Endothelial cell of umbilical vein (primary cell): ENCODE measurements at regions not wholly inside any gene's neighbourhood (a gene's known extent, or its start where the extent isn't known, plus 50 kb on each side); places are given as distances from the start of the nearest gene placed in this dataset.

Experiments used
- BruUV-seq: library from RNA; stranded (reverse); fragments of 400-500 nt; replicated peaks from 2 replicates; lab custom pipeline; 2021; lab: Mats Ljungman, UMichigan
- CTCF ChIA-PET: fragments of 300-600, 350-600 bp; sonication (Branson Sonifier 250); formaldehyde crosslinking; loops from one replicate; lab custom pipeline; 2021; ENCODE audit warnings: antibody characterized with exemption, inconsistent platforms; lab: Charles Lee
- POLR2A ChIA-PET: fragments of 300-600, 350-600 bp; sonication (Branson Sonifier 250); formaldehyde crosslinking; loops from one replicate; lab custom pipeline; 2021; ENCODE audit warnings: antibody characterized with exemption, inconsistent platforms; lab: Charles Lee
- DNase-seq: peaks from one replicate; pipeline ENCODE4 v3.0.0-alpha.2; 2011; ENCODE audit warnings: low read depth, low spot score
- FAIRE-seq: peaks from 2 replicates; lab custom pipeline; 2011; peaks lifted over from hg19 to GRCh38; lab: Jason Lieb, UNC
- H2AFZ ChIP-seq: 2 replicates; pipeline ENCODE4 v1.6.0; 2012; ENCODE audit warnings: low read depth, low read length, control low read depth, inconsistent platforms
- H3K27ac ChIP-seq: 2 replicates; pipeline ENCODE4 v1.5.1; 2011; ENCODE audit warnings: low read depth, mild to moderate bottlenecking, control low read depth, low read length, moderate library complexity; ENCODE audit not compliant: insufficient read depth
- H3K27me3 ChIP-seq, 2 experiments: 2 replicates each; pipeline versions ENCODE4 v1.6.0 to v1.6.1; 2011; ENCODE audit warnings: low read length in 2 of 2, mixed read lengths in 1 of 2; ENCODE audit not compliant: control insufficient read depth in 2 of 2, insufficient read depth in 2 of 2
- H3K36me3 ChIP-seq, 2 experiments: 2 replicates in 1 of 2; 3 replicates in 1 of 2; pipeline ENCODE4 v1.5.1; 2011; ENCODE audit warnings: low read length in 2 of 2, mild to moderate bottlenecking in 1 of 2, moderate library complexity in 1 of 2; ENCODE audit not compliant: control insufficient read depth in 2 of 2, insufficient read depth in 2 of 2; ENCODE audit errors: extremely low read depth in 1 of 2
- H3K4me1 ChIP-seq: 3 replicates; pipeline ENCODE4 v1.5.1; 2011; ENCODE audit warnings: mild to moderate bottlenecking, low read length; ENCODE audit not compliant: control insufficient read depth, insufficient read depth; ENCODE audit errors: extremely low read depth
- H3K4me2 ChIP-seq: 2 replicates; pipeline ENCODE4 v1.6.1; 2011; ENCODE audit warnings: low read length, control low read depth, mixed read lengths; ENCODE audit not compliant: insufficient read depth
- H3K4me3 ChIP-seq, 3 experiments: fragments of 200-600 bp in 1 of 3; sonication (generic), shearing (Covaris generic) in 1 of 3; replicated peaks in 1 of 3; 2 replicates each; pipeline ENCODE4 v1.5.1; 2011 to 2016; ENCODE audit warnings: control low read depth in 3 of 3, low read length in 3 of 3, mild to moderate bottlenecking in 2 of 3, inconsistent platforms in 1 of 3, low read depth in 1 of 3, moderate library complexity in 1 of 3; ENCODE audit not compliant: insufficient read depth in 1 of 3
- H3K79me2 ChIP-seq: 2 replicates; pipeline ENCODE4 v1.6.0; 2012; ENCODE audit warnings: low read length, inconsistent platforms; ENCODE audit not compliant: control insufficient read depth, insufficient read depth
- H3K9ac ChIP-seq: replicated peaks from 2 replicates; pipeline ENCODE3; 2011; ENCODE audit warnings: low read length, control low read depth; ENCODE audit not compliant: insufficient read depth; ENCODE audit errors: extremely low read depth
- H3K9me1 ChIP-seq: replicated peaks from 3 replicates; pipeline ENCODE4 v1.6.0; 2011; ENCODE audit warnings: mild to moderate bottlenecking, low read length; ENCODE audit not compliant: control insufficient read depth, insufficient read depth; ENCODE audit errors: extremely low read depth
- H3K9me3 ChIP-seq: replicated peaks from 2 replicates; pipeline ENCODE4 v1.5.1; 2012; ENCODE audit warnings: low read length, inconsistent platforms; ENCODE audit not compliant: control insufficient read depth, insufficient read depth
- H4K20me1 ChIP-seq: replicated peaks from 2 replicates; pipeline ENCODE3; 2011; ENCODE audit warnings: mild to moderate bottlenecking, low read length; ENCODE audit not compliant: control insufficient read depth, insufficient read depth; ENCODE audit errors: extremely low read depth
- EZH2 ChIP-seq: IDR thresholded peaks from 2 replicates; pipeline ENCODE4 v1.6.1; 2012; ENCODE audit warnings: borderline replicate concordance, low read depth, mild to moderate bottlenecking, moderate library complexity, low read length, inconsistent platforms; ENCODE audit not compliant: severe bottlenecking
- FOS ChIP-seq: IDR thresholded peaks from 2 replicates; pipeline ENCODE4 v1.6.1; 2011; ENCODE audit warnings: mild to moderate bottlenecking, low read length, moderate library complexity, borderline replicate concordance; ENCODE audit not compliant: insufficient read depth
- GATA2 ChIP-seq: IDR thresholded peaks from 2 replicates; pipeline ENCODE4 v1.7.0; 2011; ENCODE audit warnings: low read depth, mild to moderate bottlenecking, moderate library complexity, mixed read lengths, low read length; ENCODE audit not compliant: insufficient read length, insufficient read depth
- JUN ChIP-seq: IDR thresholded peaks from 2 replicates; pipeline ENCODE4 v1.6.1; 2011; ENCODE audit warnings: borderline replicate concordance, low read depth; ENCODE audit not compliant: insufficient read length, insufficient read depth
- MYC ChIP-seq: IDR thresholded peaks from one replicate; pipeline ENCODE4 v1.6.1; 2011; ENCODE audit warnings: mild to moderate bottlenecking, low read depth, low read length
- POLR2A ChIP-seq: IDR thresholded peaks from 2 replicates; pipeline ENCODE4 v1.6.1; 2012; ENCODE audit warnings: low read depth, mild to moderate bottlenecking, control low read depth, low read length
- POLR2AphosphoS5 ChIP-seq: IDR thresholded peaks from 2 replicates; pipeline ENCODE4 v1.6.1; 2012; ENCODE audit warnings: low read depth, mild to moderate bottlenecking, control low read depth, low read length, moderate library complexity; ENCODE audit not compliant: insufficient read depth
- dilution Hi-C: fragments of 300-500 bp; cut with MboI; formaldehyde crosslinking; loops from one replicate; pipeline ENCODE4 v1.15.0; 2019; ENCODE audit warnings: low sequenced_read_pairs; ENCODE audit not compliant: extremely low pct_ligation_motif_present
- intact Hi-C: fragments of 100-400 bp; cut with micrococcal nuclease; formaldehyde crosslinking; loops from one replicate; pipeline ENCODE4 v1.10.0; 2022
- TF ChIP-seq, protein P1 (sequence below), 2 donors: IDR thresholded peaks; 1 replicate in 1 of 2; 2 replicates in 1 of 2; pipeline ENCODE4 v1.5.1; 2011; ENCODE audit warnings: low read length in 2 of 2, mild to moderate bottlenecking in 2 of 2, moderate library complexity in 2 of 2, control low read depth in 1 of 2, inconsistent platforms in 1 of 2, low read depth in 1 of 2; ENCODE audit not compliant: insufficient read depth in 1 of 2; ENCODE audit errors: extremely low read depth in 1 of 2
- TF ChIP-seq, protein P2 (sequence below): IDR thresholded peaks from 2 replicates; pipeline ENCODE4 v1.6.1; 2011; ENCODE audit not compliant: insufficient read depth, insufficient read length

DNA sequence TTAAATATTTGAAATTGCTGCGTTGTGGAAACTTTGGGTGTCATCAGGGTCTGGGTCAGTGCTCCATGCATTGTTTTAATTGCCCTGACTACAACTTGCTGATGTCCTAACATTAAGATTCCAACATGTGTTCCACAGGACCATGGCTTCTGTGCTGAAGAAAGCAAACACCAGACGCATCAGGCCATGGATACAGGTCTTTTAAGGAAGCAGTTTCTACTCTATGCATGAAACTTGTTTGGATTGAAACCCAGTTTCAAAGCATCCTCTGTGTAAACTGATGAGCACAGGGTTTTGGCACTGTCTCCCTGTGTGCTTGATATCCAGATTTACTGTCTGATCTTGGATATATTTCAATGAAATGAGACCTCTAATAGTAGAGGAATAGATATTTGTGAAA is 328.4 kb upstream of the SLC10A2 start:
- no peaks in the 10 kb centered on the region for H3K27me3 ChIP-seq
- no peak overlapping the region for H3K4me2 ChIP-seq
- intact Hi-C loops, result no loop called here
- H2AFZ ChIP-seq, result no peak overlapping the region
- peaks cover 7% of the 10 kb centered on the region for H3K9me3 ChIP-seq
- no peaks in the 10 kb centered on the region for H3K36me3 ChIP-seq
- FAIRE-seq (no peak), DNase-seq (no peak)
- ChIA-PET CTCF (no interaction called here), POLR2A (no interaction called here)
- no peak overlapping the region for H3K27ac ChIP-seq
- dilution Hi-C loops, result no loop called here
- no peak for TF ChIP-seq GATA2
- TF ChIP-seq MYC, result no peak
- TF ChIP-seq FOS, result no peak
- no peak for TF ChIP-seq JUN
- no peak for TF ChIP-seq EZH2
- TF ChIP-seq POLR2AphosphoS5, result no peak
- no peak for TF ChIP-seq POLR2A
- TF ChIP-seq, protein P1, sequence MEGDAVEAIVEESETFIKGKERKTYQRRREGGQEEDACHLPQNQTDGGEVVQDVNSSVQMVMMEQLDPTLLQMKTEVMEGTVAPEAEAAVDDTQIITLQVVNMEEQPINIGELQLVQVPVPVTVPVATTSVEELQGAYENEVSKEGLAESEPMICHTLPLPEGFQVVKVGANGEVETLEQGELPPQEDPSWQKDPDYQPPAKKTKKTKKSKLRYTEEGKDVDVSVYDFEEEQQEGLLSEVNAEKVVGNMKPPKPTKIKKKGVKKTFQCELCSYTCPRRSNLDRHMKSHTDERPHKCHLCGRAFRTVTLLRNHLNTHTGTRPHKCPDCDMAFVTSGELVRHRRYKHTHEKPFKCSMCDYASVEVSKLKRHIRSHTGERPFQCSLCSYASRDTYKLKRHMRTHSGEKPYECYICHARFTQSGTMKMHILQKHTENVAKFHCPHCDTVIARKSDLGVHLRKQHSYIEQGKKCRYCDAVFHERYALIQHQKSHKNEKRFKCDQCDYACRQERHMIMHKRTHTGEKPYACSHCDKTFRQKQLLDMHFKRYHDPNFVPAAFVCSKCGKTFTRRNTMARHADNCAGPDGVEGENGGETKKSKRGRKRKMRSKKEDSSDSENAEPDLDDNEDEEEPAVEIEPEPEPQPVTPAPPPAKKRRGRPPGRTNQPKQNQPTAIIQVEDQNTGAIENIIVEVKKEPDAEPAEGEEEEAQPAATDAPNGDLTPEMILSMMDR (IDR thresholded peaks at IDR 0.05; ENCODE audit: extremely low read depth in 1 of 2, insufficient read depth in 1 of 2, low read depth in 1 of 2, low read length in 2 of 2), result no peak
- TF ChIP-seq, protein P2, sequence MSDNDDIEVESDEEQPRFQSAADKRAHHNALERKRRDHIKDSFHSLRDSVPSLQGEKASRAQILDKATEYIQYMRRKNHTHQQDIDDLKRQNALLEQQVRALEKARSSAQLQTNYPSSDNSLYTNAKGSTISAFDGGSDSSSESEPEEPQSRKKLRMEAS, result no peak
- no peaks in the 10 kb centered on the region for H3K4me1 ChIP-seq
- no peak overlapping the region for H3K4me3 ChIP-seq
- no TSS peak for BruUV-seq
- no peak overlapping the region for H3K9ac ChIP-seq
- no peaks in the 10 kb centered on the region for H3K79me2 ChIP-seq
- H3K9me1 ChIP-seq, result no peaks in the 10 kb centered on the region
- H4K20me1 ChIP-seq, result no peaks in the 10 kb centered on the region
